GM18502 (cell line): ENCODE measurements at regions not wholly inside any gene's neighbourhood (a gene's known extent, or its start where the extent isn't known, plus 50 kb on each side); places are given as distances from the start of the nearest gene placed in this dataset.

Experiments used
- ATAC-seq: cut with Tn5 transposase; IDR thresholded peaks from one replicate; pipeline ENCODE4 v1.9.1; 2021; ENCODE audit warnings: mild to moderate bottlenecking; ENCODE audit not compliant: unreplicated experiment, poor library complexity

DNA sequence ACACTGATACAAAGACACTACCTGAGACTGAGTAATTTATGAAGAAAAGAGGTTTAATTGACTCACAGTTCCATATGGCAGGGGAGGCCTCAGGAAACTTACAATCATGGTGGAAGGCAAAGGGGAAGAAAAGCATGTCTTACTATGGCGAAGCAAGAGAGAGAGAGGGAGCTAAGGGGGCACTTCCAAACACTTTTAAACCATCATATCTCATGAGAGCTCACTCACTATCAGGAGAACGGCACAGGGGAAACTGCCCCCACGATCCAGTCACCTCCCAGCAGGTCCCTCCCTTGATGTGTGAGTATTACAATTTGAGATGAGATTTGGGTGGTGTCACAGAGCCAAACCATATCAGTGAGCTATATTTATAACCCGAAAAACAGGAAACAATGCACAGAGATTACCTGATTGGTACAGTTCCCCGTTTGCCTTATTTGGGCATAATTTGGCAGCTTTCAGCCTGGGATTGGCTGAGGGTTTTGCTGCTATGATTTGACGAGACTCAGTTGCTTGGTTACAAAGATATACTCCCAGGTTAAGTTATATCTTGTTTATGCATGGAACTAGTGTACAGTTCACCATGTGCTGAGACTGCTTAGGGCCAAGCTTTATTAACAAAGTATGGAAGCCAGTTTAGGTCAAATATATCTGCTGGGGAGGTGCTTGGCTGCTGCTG, 184.2 kb downstream of the NR2F2 start:
- ATAC-seq, result no peak

DNA sequence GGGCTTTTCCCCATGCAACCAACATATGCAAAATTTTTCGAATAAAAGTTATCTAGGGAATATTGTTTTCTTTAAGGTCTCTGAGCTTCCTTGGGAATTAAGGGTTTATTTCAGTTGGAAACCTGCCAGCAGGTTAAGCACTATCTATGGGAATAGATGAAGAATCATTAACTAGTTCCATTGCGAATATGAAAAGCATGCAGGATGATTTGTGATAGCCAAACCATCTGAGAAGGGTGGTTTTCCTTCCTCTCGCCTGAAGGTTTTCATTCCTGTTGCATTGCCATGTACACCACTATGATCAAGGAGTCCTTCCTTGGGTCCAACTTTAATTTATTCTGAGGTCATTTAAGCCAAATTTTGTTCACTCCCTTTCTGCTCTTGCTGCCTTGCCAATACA, 184.9 kb downstream of the NR2F2 start:
- ATAC-seq, result no peak

- no peak for ATAC-seq
Measured at GRCh38 chr15:96521386-96521785, 190.9 kb downstream of the NR2F2 start.

GRCh38 chr15:96524676-96525417, 194.3 kb downstream of the NR2F2 start:
- ATAC-seq, result no peak

GRCh38 chr15:96535148-96535547, 204.6 kb downstream of the NR2F2 start:
- no peak for ATAC-seq

DNA sequence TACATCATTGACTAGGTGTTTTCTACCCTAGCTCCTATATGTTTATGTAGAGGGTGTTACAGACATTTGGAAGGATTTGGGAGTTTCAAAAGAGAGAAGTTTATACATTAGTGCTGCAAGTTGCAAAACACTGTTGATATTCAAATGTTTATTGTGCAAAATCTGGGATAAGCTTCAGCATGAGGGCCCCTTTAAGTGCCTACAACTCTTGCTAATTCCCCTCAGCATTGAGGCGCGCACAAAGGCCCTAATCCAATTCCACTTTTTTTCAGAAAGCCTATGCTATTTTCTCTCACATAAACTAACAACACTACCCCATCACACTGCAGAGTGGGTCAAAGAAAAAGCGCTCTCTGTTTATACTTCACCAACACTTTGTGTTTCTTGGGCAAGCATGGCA, 208.0 kb downstream of the NR2F2 start:
- no peak for ATAC-seq

GRCh38 chr15:96540283-96540682, 209.8 kb downstream of the NR2F2 start:
- ATAC-seq, result no peak

DNA sequence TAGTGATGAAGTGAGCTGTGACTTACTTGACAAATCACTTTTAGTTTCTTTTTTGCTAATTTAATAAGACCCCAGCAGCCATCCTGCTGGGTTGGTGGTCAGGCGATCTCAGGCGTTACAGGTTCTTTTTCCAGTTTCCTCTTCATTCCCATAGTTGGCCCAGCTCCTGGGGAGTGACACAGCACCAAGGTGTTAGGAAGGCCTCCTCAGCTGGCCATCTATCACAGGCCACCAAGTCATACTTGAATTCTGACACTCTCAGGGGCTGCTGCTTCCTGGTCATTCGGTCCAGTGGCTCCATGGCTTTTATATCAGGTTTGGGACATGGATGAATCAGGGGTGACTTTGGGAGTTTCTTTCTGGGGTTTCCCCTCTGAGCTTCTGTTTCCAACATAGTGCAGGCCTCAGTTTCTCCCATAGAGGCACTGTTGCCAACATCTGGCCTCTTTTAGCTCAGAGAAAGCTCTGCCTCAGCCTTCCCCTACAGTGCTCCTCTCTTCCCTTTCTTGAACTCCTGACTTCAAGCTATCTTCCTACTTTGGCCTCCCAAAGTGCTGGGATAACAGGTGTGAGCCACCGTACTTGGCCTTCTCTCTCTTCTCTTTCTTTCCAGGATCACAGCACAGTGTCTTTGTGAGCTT, 211.8 kb downstream of the NR2F2 start:
- ATAC-seq, result no peak

- ATAC-seq, result no peak
Measured at GRCh38 chr15:96544162-96544756, 213.8 kb downstream of the NR2F2 start.

DNA sequence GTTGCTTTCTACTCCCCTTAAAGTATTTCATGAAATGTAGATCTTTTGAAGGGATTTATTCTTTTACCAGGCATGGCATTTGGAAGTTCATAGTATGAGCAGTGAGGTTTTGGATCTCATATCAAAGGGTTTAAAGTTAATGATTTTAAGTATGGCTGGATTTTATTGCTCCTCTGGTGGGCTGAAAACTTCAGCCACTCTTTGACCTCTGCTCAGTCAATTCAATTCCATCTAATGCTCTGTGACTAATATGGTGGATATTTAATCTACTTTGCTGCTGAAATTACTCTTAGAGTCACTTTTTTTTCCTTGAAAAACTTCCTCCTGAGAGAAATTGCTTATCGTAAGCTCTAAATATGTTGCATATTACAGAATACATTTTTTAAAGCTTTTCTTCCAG, 218.6 kb downstream of the NR2F2 start:
- no peak for ATAC-seq

- no peak for ATAC-seq
Measured at GRCh38 chr15:96551196-96551595, 220.7 kb downstream of the NR2F2 start.

DNA sequence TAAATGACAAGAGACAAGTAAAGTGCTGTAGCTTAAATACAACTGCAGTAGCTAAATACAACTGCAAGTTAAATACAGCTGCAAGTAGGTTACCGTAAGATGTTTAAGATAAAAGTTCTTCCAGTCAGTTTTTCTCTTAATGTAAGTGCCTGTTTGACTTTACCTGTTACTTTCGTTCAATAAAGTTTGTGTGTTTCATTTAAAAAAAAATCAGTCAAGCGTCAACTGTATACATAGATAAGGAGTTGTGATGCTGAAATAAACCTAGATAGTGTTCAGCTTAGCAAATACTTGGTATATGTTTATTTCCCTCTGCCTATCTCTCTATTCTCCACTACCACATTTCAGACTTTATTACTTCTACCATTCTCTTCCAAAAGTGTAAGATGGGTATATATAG, 221.2 kb downstream of the NR2F2 start:
- ATAC-seq, result no peak

GRCh38 chr15:96553006-96553405, 222.5 kb downstream of the NR2F2 start:
- no peak for ATAC-seq

DNA sequence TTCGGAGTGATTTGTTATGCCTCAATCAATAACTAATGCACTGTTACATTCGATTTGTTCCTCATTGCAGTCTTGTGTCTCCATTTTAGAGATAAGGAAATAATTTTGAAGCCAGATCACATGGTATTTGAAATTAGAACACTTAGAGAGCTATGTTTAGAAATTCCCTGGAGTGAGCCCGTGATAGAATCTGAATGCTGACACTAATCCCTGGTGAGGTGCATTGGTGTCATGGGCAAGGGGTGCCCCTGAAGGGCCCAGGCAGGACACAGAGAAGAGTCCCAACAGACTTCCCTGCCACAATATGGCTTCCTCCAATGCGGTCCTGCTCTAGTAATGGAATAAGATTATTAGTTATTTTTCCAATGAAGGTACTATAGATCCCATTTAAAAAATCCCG, 223.0 kb downstream of the NR2F2 start:
- no peak for ATAC-seq

DNA sequence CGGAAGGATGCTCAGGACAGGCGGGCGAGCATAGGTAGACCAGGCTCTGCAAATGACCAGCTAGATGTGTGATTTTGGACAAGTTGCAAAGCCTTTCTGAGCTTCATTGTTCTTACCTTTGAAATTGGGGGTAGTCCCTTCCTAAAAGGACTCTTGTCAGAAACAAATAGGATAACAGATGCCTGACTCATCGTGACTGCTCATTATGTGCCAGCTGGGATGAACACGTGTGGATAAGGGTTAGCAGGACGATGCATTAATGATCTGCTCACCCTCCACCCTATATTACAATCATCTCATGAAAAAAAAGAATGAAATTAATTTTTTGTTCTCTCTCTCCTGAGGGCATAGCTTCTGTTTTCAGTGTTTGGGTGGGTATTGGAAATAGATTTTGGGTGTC, 223.4 kb downstream of the NR2F2 start:
- ATAC-seq, result no peak

DNA sequence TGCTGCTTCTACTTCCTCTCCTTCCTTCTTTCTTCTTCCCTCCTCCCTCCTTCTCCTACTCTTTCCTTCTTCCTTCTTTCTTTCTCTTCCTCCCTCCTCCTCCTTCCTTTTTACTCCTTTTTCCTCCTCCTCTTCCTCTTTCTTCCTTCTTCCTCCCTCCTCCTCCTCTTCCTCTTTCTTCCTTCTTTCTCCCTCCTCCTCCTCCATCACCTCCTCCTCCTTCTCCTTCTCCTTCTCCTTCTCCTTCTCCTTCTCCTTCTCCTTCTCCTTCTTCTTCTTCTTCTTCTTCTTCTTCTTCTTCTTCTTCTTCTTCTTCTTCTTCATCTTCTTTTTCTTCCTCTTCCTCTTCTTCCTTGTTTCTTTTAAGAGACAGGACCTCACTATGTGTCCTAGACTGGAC, 224.0 kb downstream of the NR2F2 start:
- no peak for ATAC-seq

DNA sequence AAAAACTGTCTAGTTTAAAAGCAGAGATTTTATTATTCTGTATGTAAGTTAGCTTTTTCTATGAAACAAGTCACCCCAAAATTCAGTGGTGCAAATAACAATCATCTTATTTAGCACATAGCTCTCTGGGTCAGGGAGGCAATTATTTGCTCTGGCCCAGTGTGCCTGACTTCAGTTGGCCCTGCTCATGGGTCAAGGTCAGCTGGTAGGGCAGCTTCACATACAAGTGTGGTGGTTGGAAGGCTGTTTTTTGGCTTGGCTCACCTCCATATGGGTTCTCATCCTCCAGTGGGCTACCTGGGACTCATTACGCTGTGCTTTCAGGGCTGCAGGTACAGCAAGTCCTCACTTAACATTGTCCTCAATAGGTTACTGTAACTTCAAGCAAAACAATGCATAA, 228.6 kb downstream of the NR2F2 start:
- no peak for ATAC-seq

- no peak for ATAC-seq
Measured at GRCh38 chr15:96559631-96560030, 229.1 kb downstream of the NR2F2 start.

DNA sequence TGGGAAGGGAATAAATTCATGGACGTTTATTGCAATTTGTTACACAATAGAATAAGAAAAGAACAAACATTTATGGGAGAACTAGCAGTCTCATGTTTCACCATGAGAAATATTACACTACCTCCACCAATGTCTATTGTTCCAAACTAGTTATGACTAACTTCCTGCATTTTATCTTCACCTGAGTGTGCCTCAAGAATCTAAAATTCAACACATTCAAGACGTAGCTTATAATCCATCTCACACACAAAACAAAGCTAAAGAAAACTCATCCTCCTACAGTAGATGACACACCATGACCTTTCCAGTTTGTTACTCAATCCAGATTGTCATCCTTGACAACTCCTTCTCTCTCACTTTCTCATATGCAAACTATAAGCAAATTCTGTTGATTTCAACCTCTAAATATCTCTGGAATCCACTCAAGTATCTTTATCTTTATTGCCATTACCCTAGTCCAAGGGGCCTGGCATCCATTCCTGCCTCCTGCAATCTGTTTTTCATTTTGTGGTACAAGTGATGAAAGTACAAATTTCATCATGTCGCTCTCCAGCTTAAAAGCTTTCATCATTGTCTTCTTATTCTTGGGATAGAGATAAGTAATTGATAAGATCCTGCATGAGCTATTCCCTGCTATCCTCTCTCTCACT, 229.9 kb downstream of the NR2F2 start:
- ATAC-seq, result no peak

DNA sequence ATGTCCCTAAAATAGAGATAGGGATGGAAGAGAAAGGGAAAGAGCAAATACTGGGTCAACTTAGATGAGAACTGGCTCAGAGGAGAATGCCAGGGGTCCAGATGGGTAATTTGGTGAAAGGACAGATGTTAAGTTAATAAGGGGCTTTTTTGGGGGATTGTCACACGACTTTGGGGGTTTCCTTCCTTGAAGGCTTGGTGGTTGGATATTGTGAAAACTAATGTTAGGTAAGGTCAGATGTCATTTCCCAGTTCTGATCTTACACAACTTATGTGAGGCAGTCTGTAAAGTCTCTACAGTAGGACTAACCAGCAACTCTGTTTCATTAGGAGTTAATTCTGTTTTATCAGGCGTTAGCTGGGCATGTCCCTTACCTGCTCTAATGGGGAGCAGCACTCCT, 231.1 kb downstream of the NR2F2 start:
- ATAC-seq, result peak; percentile 71

DNA sequence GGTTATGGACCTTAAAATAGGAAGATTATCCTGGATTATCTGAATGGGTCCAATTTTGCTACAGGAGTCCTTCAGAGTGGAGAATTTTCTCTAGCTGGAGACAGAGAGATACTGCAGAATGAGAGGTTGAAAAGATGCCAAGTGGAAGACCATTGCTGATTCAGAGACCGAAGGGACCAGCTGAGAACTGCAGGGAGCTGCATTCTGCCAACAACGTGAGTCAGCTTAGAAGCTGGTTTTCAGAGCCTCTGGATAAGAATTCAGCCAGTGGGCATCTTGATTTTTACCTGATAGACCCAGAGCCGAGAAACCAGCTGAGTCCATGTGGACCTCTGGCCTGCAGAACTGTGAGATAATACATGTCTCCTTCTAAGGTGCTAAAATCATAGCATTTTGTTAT, 234.0 kb downstream of the NR2F2 start:
- no peak for ATAC-seq
